GM12878 (cell line): ENCODE measurements at regions not wholly inside any gene's neighbourhood (a gene's known extent, or its start where the extent isn't known, plus 50 kb on each side); places are given as distances from the start of the nearest gene placed in this dataset.

Experiments used
- ATF7 ChIP-seq: fragments of 450-650 bp; IDR thresholded peaks from 2 replicates; pipeline ENCODE4 v1.6.1; 2016; ENCODE audit warnings: low read depth, mild to moderate bottlenecking
- BRCA1 ChIP-seq: IDR thresholded peaks from 2 replicates; pipeline ENCODE4 v1.6.1; 2011; ENCODE audit warnings: low read depth, low read length, improper control_type of control experiment
- CHD1 ChIP-seq: IDR thresholded peaks from 2 replicates; pipeline ENCODE4 v1.6.1; 2012; ENCODE audit warnings: low read depth, low read length, improper control_type of control experiment
- CHD4 ChIP-seq: fragments of 200-600 bp; sonication (generic); IDR thresholded peaks from 2 replicates; pipeline ENCODE4 v1.6.1; 2016; ENCODE audit warnings: mild to moderate bottlenecking
- CTCF ChIP-seq, 3 experiments: IDR thresholded peaks in 2 of 3; conservative IDR thresholded peaks in 1 of 3; 2 replicates each; pipeline ENCODE4 v1.5.1; 2011; ENCODE audit warnings: low read depth in 3 of 3, low read length in 3 of 3, mild to moderate bottlenecking in 3 of 3, control low read depth in 2 of 3, moderate library complexity in 2 of 3, inconsistent platforms in 1 of 3, mixed read lengths in 1 of 3; ENCODE audit not compliant: control insufficient read depth in 2 of 3, insufficient read depth in 1 of 3; ENCODE audit errors: extremely low read depth in 1 of 3
- NFYB ChIP-seq: IDR thresholded peaks from 2 replicates; pipeline ENCODE4 v1.6.1; 2011; ENCODE audit warnings: low read depth, mild to moderate bottlenecking, low read length, improper control_type of control experiment, moderate library complexity; ENCODE audit not compliant: insufficient read depth
- NKRF ChIP-seq: fragments of 450-650 bp; conservative IDR thresholded peaks from 2 replicates; pipeline ENCODE4 v1.6.1; 2017; ENCODE audit warnings: mild to moderate bottlenecking, moderate library complexity
- NR2C1 ChIP-seq: fragments of 450-650 bp; IDR thresholded peaks from 2 replicates; pipeline ENCODE4 v1.6.1; 2017; ENCODE audit warnings: antibody characterized with exemption, mild to moderate bottlenecking, moderate library complexity
- PAX8 ChIP-seq: fragments of 450-650 bp; IDR thresholded peaks from 2 replicates; pipeline ENCODE4 v1.6.1; 2017; ENCODE audit warnings: mild to moderate bottlenecking, moderate library complexity
- RAD21 ChIP-seq: IDR thresholded peaks from 2 replicates; pipeline ENCODE4 v1.6.1; 2011; ENCODE audit warnings: mild to moderate bottlenecking, low read depth, low read length, moderate library complexity; ENCODE audit not compliant: insufficient read depth
- SIN3A ChIP-seq: IDR thresholded peaks from 2 replicates; pipeline ENCODE4 v1.6.1; 2012; ENCODE audit warnings: low read depth, low read length, improper control_type of control experiment
- SREBF2 ChIP-seq: IDR thresholded peaks from 2 replicates; pipeline ENCODE4 v1.6.1; 2012; ENCODE audit warnings: mild to moderate bottlenecking, low read length
- TAF1 ChIP-seq: IDR thresholded peaks from 2 replicates; pipeline ENCODE4 v1.6.1; 2011; ENCODE audit warnings: mild to moderate bottlenecking, low read depth, low read length, borderline replicate concordance
- ZBTB33 ChIP-seq: fragments of 450-650 bp; IDR thresholded peaks from 2 replicates; pipeline ENCODE4 v1.6.1; 2017; ENCODE audit warnings: mild to moderate bottlenecking

- TF ChIP-seq NFYB (no peak), BRCA1 (no peak), TAF1 (no peak), NR2C1 (no peak), CTCF (IDR thresholded peaks at IDR 0.05 in 2 of 3, conservative IDR thresholded peaks at IDR 0.05 in 1 of 3; ENCODE audit: control insufficient read depth in 2 of 3, extremely low read depth in 1 of 3, insufficient read depth in 1 of 3, low read depth in 3 of 3, low read length in 3 of 3) (no peak), CHD1 (no peak), RAD21 (no peak), SIN3A (no peak), PAX8 (no peak), NKRF (no peak), SREBF2 (no peak), CHD4 (no peak), ATF7 (no peak), ZBTB33 (no peak)
Observed at GRCh38 chr2:128399256-128399655, 80.6 kb upstream of the HS6ST1 start (continued).
